ENCODE measurements at regions not wholly inside any gene's neighbourhood (a gene's known extent, or its start where the extent isn't known, plus 50 kb on each side); places are given as distances from the start of the nearest gene placed in this dataset.

DNA sequence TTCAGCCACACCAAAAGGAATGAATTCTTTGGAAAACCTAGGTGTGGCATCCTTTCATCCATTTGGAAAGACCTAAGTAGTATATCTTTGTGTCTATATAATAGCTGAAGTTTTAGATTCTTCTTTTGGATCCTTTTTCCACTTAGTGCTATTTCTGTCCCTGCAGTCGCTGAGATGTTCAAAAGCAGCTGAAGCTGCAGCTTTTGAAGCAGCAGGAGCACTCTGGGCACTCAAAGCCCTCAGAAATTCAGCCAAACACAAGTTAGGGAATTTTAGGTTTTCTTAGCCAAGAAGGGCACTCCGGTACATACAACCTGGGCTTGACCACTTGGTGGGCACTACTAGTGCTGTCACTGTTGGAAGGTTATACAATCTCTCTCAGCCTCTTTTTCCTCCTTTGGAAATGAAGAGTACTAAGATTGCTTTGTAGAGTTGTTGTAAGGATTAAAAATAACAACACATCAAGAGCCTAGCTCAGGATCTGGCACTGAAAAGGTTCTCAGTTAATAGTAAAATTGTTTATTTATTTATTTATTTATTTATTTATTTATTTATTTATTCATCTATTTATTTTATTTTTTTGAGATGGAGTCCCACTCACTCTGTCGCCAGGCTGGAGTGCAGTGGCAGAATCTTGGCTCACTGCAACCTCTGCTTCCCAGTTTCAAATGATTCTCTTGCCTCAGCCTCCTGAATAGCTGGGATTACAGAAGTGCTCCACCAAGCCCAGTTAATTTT, 71.9 kb upstream of the SLC22A16 start:
- H3K27me3 ChIP-seq (replicated peaks; ENCODE audit: insufficient read depth): no peaks in the 10 kb centered on the region
- H3K36me3 ChIP-seq: no peaks in the 10 kb centered on the region
- ATAC-seq (ENCODE audit: insufficient number of reproducible peaks, low FRiP score, low read depth) (no peak), DNase-seq (ENCODE audit: low spot score) (no peak)
- H3K9me3 ChIP-seq: no peaks in the 10 kb centered on the region
- no peak overlapping the region for H3K4me3 ChIP-seq
- H3K27ac ChIP-seq: no peak overlapping the region
- no peaks in the 10 kb centered on the region for H3K4me1 ChIP-seq (ENCODE audit: control insufficient read depth in 1 of 2, low read depth in 2 of 2)
- TF ChIP-seq, protein P1, sequence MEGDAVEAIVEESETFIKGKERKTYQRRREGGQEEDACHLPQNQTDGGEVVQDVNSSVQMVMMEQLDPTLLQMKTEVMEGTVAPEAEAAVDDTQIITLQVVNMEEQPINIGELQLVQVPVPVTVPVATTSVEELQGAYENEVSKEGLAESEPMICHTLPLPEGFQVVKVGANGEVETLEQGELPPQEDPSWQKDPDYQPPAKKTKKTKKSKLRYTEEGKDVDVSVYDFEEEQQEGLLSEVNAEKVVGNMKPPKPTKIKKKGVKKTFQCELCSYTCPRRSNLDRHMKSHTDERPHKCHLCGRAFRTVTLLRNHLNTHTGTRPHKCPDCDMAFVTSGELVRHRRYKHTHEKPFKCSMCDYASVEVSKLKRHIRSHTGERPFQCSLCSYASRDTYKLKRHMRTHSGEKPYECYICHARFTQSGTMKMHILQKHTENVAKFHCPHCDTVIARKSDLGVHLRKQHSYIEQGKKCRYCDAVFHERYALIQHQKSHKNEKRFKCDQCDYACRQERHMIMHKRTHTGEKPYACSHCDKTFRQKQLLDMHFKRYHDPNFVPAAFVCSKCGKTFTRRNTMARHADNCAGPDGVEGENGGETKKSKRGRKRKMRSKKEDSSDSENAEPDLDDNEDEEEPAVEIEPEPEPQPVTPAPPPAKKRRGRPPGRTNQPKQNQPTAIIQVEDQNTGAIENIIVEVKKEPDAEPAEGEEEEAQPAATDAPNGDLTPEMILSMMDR (IDR thresholded peaks at IDR 0.05): no peak

DNA sequence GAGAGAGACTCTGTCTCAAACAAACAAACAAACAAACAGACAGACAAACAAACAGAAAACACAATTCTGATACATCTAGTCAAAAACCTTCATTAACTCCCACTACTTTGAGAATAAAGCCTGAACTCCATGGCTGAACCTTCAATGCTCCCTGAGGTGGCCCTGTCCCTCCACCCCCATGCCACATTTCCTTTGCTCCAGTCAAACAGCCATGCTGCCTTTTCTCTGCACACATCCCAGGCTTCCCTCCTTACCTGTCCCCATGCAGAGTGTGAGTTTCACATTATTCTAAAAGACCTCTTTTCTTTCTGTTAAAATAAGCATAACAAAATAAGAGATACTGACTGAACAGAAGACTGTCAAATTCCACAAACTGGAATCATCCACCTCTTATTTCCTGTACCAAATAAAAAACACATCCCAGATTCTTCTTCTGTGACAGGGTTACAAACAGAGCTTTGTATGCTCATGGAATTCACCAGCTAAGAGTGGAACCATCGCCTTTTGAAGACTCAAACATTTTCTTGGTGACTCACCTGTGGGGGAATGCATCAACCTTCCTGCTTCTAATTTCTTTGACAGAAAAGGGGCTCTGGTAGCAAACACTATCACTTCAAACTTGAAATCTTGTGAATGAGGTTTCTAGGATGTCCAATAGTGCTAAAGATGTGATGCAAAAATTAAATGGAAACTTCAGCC, 71.0 kb upstream of the SLC22A16 start:
- Histone ChIP-seq H3K27me3 (replicated peaks; ENCODE audit: insufficient read depth) (no peaks in the 10 kb centered on the region), H3K4me1 (ENCODE audit: control insufficient read depth in 1 of 2, low read depth in 2 of 2) (no peaks in the 10 kb centered on the region), H3K4me3 (no peak overlapping the region), H3K36me3 (no peaks in the 10 kb centered on the region), H3K27ac (no peak overlapping the region), H3K9me3 (no peaks in the 10 kb centered on the region)
- TF ChIP-seq, protein P1 (IDR thresholded peaks at IDR 0.05): no peak
- ATAC-seq (ENCODE audit: insufficient number of reproducible peaks, low FRiP score, low read depth) (no peak), DNase-seq (ENCODE audit: low spot score) (no peak)

DNA sequence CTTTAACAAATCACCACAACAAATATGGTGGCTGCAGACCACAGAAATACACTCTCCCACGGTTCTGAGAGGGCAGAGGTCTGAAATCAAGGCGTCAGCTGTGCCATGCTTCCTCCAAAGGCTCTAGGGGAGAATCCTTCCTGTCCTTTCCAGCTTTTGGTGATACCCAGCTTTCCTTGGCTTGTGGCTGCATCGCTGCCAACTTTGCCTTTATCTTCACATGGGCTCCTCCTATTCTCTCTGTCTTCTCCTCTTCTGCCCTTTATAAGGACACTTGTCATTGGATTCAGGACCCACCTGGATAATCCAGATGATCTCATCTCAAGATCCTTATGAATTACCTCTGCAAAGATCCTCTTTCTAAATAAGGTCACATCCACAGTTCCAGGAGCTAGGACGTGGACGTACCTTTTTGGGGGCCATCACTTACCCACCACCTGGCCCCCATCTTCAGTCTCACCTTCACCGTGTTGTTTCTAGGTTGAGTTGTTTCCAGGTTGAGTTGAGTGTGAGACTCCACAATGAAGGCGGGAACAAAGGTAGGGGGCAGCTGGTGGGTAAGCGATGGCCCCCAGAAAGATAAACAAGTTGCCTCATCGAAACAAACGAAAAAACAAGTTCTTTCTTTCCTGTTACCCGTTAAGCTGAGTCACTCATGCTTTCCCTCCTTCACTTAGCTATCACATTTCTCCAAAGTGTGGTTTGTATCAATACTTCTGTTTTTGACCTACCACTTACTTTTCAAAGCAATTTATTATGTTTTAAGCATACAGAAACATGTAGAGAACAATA, 68.9 kb upstream of the SLC22A16 start:
- ATAC-seq (ENCODE audit: insufficient number of reproducible peaks, low FRiP score, low read depth) (no peak), DNase-seq (ENCODE audit: low spot score) (no peak)
- H3K27ac ChIP-seq: no peak overlapping the region
- no peaks in the 10 kb centered on the region for H3K9me3 ChIP-seq
- no peak overlapping the region for H3K4me3 ChIP-seq
- H3K36me3 ChIP-seq: no peaks in the 10 kb centered on the region
- H3K27me3 ChIP-seq (replicated peaks; ENCODE audit: insufficient read depth): no peaks in the 10 kb centered on the region
- H3K4me1 ChIP-seq (ENCODE audit: control insufficient read depth in 1 of 2, low read depth in 2 of 2): no peaks in the 10 kb centered on the region
- TF ChIP-seq, protein P1 (IDR thresholded peaks at IDR 0.05): no peak

GRCh38 chr6:110544472-110544871, 68.1 kb upstream of the SLC22A16 start:
- Histone ChIP-seq H3K4me1 (ENCODE audit: control insufficient read depth in 1 of 2, low read depth in 2 of 2) (no peaks in the 10 kb centered on the region), H3K27me3 (replicated peaks; ENCODE audit: insufficient read depth) (no peaks in the 10 kb centered on the region), H3K27ac (no peak overlapping the region)

More at GRCh38 chr6:110544472-110544871, 68.1 kb upstream of the SLC22A16 start:
- TF ChIP-seq, protein P1 (IDR thresholded peaks at IDR 0.05): no peak
- DNase-seq (ENCODE audit: low spot score) (no peak), ATAC-seq (ENCODE audit: insufficient number of reproducible peaks, low FRiP score, low read depth) (no peak)
- H3K9me3 ChIP-seq: no peaks in the 10 kb centered on the region
- H3K36me3 ChIP-seq: no peaks in the 10 kb centered on the region
- no peak overlapping the region for H3K4me3 ChIP-seq
